Common myeloid progenitor, CD34-positive (primary cell): ENCODE measurements at regions not wholly inside any gene's neighbourhood (a gene's known extent, or its start where the extent isn't known, plus 50 kb on each side); places are given as distances from the start of the nearest gene placed in this dataset.

Source experiments
- CTCF ChIA-PET: fragments of 350-600 bp; sonication (Branson Sonifier 250); formaldehyde crosslinking; loops from one replicate; lab custom pipeline; 2021; ENCODE audit warnings: antibody characterized with exemption; lab: Charles Lee
- POLR2A ChIA-PET: fragments of 350-600 bp; sonication (Branson Sonifier 250); formaldehyde crosslinking; loops from one replicate; lab custom pipeline; 2021; ENCODE audit warnings: antibody characterized with exemption; lab: Charles Lee
- DNase-seq, 3 donors: peaks; one replicate each; pipeline versions ENCODE4 v3.0.0 to v3.0.0-alpha.2; 2013
- H3K27ac ChIP-seq, 2 experiments: 1 replicate in 1 of 2; 2 replicates in 1 of 2; pipeline ENCODE4 v1.7.0; 2013; ENCODE audit warnings: inconsistent platforms in 2 of 2, low read length in 2 of 2, mild to moderate bottlenecking in 2 of 2, low read depth in 1 of 2, moderate library complexity in 1 of 2; ENCODE audit not compliant: severe bottlenecking in 2 of 2, insufficient read depth in 1 of 2, poor library complexity in 1 of 2
- H3K27me3 ChIP-seq, 5 experiments: replicated peaks in 2 of 5; 1 replicate in 3 of 5; 2 replicates in 2 of 5; pipeline versions ENCODE4 v1.6.1 to v1.7.0; 2013; ENCODE audit warnings: low read length in 4 of 5, mild to moderate bottlenecking in 2 of 5, moderate library complexity in 2 of 5, inconsistent platforms in 1 of 5; ENCODE audit not compliant: insufficient read depth in 5 of 5, control insufficient read depth in 4 of 5
- H3K36me3 ChIP-seq, 4 experiments: 1 replicate in 2 of 4; 2 replicates in 2 of 4; pipeline versions ENCODE4 v1.6.1 to v1.7.0; 2013; ENCODE audit warnings: low read length in 3 of 4, control low read depth in 1 of 4, mild to moderate bottlenecking in 1 of 4; ENCODE audit not compliant: control insufficient read depth in 4 of 4, insufficient read depth in 4 of 4
- H3K4me1 ChIP-seq, 4 experiments: 1 replicate in 3 of 4; 2 replicates in 1 of 4; pipeline versions ENCODE4 v1.6.1 to v1.7.1; 2013; ENCODE audit warnings: low read length in 3 of 4, mild to moderate bottlenecking in 3 of 4, control low read depth in 1 of 4, inconsistent platforms in 1 of 4, moderate library complexity in 1 of 4; ENCODE audit not compliant: control insufficient read depth in 4 of 4, insufficient read depth in 4 of 4; ENCODE audit errors: control extremely low read depth in 1 of 4
- H3K4me3 ChIP-seq, 7 experiments: 1 replicate in 4 of 7; 2 replicates in 3 of 7; pipeline versions ENCODE4 v1.5.1 to v1.7.0; 2013; ENCODE audit warnings: mild to moderate bottlenecking in 7 of 7, low read length in 6 of 7, moderate library complexity in 6 of 7, inconsistent platforms in 2 of 7, low read depth in 2 of 7, control low read depth in 1 of 7; ENCODE audit not compliant: insufficient read depth in 4 of 7, control insufficient read depth in 1 of 7; ENCODE audit errors: extremely low read depth in 1 of 7
- H3K9me3 ChIP-seq, 5 experiments: 1 replicate in 4 of 5; 2 replicates in 1 of 5; pipeline versions ENCODE4 v1.6.1 to v1.7.1; 2013; ENCODE audit warnings: low read length in 4 of 5, mild to moderate bottlenecking in 2 of 5, inconsistent platforms in 1 of 5, low read depth in 1 of 5, moderate library complexity in 1 of 5; ENCODE audit not compliant: control insufficient read depth in 4 of 5, insufficient read depth in 2 of 5; ENCODE audit errors: control extremely low read depth in 1 of 5
- WGBS: methylation state at CpG from one replicate; pipeline ENCODE4 v1.1.5; 2013; ENCODE audit not compliant: insufficient coverage; 5-methylcytosine and 5-hydroxymethylcytosine counted together

- ChIA-PET CTCF (no interaction called here), POLR2A (no interaction called here)
- DNase-seq: no peak
- no peaks in the 10 kb centered on the region for H3K27me3 ChIP-seq
- H3K4me3 ChIP-seq: no peak overlapping the region
- H3K9me3 ChIP-seq: no peaks in the 10 kb centered on the region
- 100% methylated on average over 3 of the region's 3 CpGs for WGBS
- no peaks in the 10 kb centered on the region for H3K36me3 ChIP-seq
- no peak overlapping the region for H3K27ac ChIP-seq
- H3K4me1 ChIP-seq: no peaks in the 10 kb centered on the region
Observed at GRCh38 chr2:17337507-17337906, 180.7 kb downstream of the RAD51AP2 start.

- Histone ChIP-seq H3K27ac (no peak overlapping the region), H3K4me3 (no peak overlapping the region), H3K36me3 (no peaks in the 10 kb centered on the region), H3K9me3 (no peaks in the 10 kb centered on the region), H3K4me1 (no peaks in the 10 kb centered on the region), H3K27me3 (no peaks in the 10 kb centered on the region)
- WGBS: 100% methylated on average over 1 of the region's 2 CpGs
- DNase-seq: no peak
- ChIA-PET CTCF (no interaction called here), POLR2A (no interaction called here)
Observed at GRCh38 chr2:17336458-17336857, 181.8 kb downstream of the RAD51AP2 start.

- Histone ChIP-seq H3K4me3 (no peak overlapping the region), H3K27me3 (peaks cover 0 to 3% (median 0%) of the 10 kb centered on the region in 5 experiments), H3K4me1 (no peaks in the 10 kb centered on the region), H3K9me3 (no peaks in the 10 kb centered on the region), H3K36me3 (no peaks in the 10 kb centered on the region), H3K27ac (no peak overlapping the region)
- ChIA-PET CTCF (no interaction called here), POLR2A (no interaction called here)
- no peak for DNase-seq
Observed at GRCh38 chr2:17334300-17334699, 183.9 kb downstream of the RAD51AP2 start.

- no peak overlapping the region for H3K4me3 ChIP-seq
- no CpG with 5 or more reads among the region's 1 CpG for WGBS
- no peaks in the 10 kb centered on the region for H3K9me3 ChIP-seq
- ChIA-PET POLR2A (no interaction called here), CTCF (no interaction called here)
- no peak for DNase-seq
- no peaks in the 10 kb centered on the region for H3K4me1 ChIP-seq
- H3K27ac ChIP-seq: no peak overlapping the region
- no peaks in the 10 kb centered on the region for H3K36me3 ChIP-seq
- peaks cover 0 to 3% (median 0%) of the 10 kb centered on the region in 5 experiments for H3K27me3 ChIP-seq
Observed at GRCh38 chr2:17331636-17332035, 186.6 kb downstream of the RAD51AP2 start.

GRCh38 chr2:17328161-17328560, 190.1 kb downstream of the RAD51AP2 start:
- peaks cover 0 to 3% (median 0%) of the 10 kb centered on the region in 5 experiments for H3K27me3 ChIP-seq
- no peaks in the 10 kb centered on the region for H3K9me3 ChIP-seq
- no peak for DNase-seq
- ChIA-PET POLR2A (no interaction called here), CTCF (no interaction called here)
- H3K4me3 ChIP-seq: no peak overlapping the region
- H3K4me1 ChIP-seq: no peaks in the 10 kb centered on the region
- no peak overlapping the region for H3K27ac ChIP-seq
- H3K36me3 ChIP-seq: no peaks in the 10 kb centered on the region
- WGBS: no CpG with 5 or more reads among the region's 1 CpG

- 83% methylated on average over 2 of the region's 4 CpGs for WGBS
- ChIA-PET POLR2A (no interaction called here), CTCF (no interaction called here)
- Histone ChIP-seq H3K36me3 (no peaks in the 10 kb centered on the region), H3K27ac (no peak overlapping the region), H3K4me1 (no peaks in the 10 kb centered on the region), H3K9me3 (no peaks in the 10 kb centered on the region), H3K27me3 (peaks cover 0 to 3% (median 0%) of the 10 kb centered on the region in 5 experiments), H3K4me3 (no peak overlapping the region)
- no peak for DNase-seq
Observed at GRCh38 chr2:17327649-17328048, 190.6 kb downstream of the RAD51AP2 start.

- DNase-seq: no peak
- no peak overlapping the region for H3K27ac ChIP-seq
- H3K27me3 ChIP-seq: peaks cover 0 to 3% (median 0%) of the 10 kb centered on the region in 5 experiments
- POLR2A ChIA-PET: no interaction called here
- CTCF ChIA-PET: no interaction called here
- H3K4me1 ChIP-seq: no peaks in the 10 kb centered on the region
- no peak overlapping the region for H3K4me3 ChIP-seq
- no peaks in the 10 kb centered on the region for H3K9me3 ChIP-seq
- H3K36me3 ChIP-seq: no peaks in the 10 kb centered on the region
- 100% methylated on average over 1 of the region's 2 CpGs for WGBS
Observed at GRCh38 chr2:17326717-17327116, 191.5 kb downstream of the RAD51AP2 start.
